ENCODE measurements at regions not wholly inside any gene's neighbourhood (a gene's known extent, or its start where the extent isn't known, plus 50 kb on each side); places are given as distances from the start of the nearest gene placed in this dataset.

- DNase-seq (ENCODE audit: insufficient read length, low spot score), result no peak
- peak; percentile 79 for FAIRE-seq
These were observed 186.8 kb downstream of the ZEB2 start for GRCh38 chr2:144333143-144333555.

DNA sequence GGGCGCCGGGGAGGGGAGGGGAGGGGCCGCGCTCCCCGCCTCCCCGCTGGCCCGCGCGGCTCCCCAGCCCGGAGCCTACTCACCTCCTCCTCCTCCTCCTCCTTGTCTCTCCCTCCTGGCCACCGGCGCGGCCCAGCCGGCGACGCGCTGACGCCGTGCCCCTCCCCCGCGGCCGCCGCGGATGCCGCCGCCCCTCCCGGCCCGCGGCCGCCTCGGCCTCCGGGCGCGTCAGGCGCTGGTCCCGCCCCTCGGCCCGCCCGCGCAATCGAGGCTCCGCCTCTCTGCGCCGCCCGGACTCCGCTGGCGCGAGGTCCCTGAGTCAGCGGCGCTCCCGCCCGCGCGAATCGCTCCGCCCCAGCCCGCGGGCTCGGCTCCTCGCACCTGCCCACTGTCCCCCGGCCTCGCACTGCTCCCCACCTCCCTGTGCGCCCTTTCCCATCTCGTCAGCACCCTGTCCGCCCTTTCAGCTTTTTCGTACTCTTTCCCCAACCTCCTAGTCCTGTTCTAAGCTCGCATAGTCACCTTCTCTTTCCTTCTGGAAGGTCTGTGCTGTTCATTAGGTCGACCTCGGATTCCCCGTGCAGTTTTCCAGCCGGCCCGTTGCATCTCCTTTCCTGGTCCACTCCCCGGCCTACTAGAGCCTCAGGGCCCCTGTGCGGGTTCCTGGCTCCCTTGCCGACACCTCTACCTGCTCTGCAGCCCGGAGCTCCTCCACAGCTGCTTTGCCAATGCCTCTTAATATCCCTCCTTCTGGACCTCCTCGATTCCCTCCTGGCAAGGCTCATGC, 187.4 kb downstream of the ZEB2 start:
- peak; percentile 84 for DNase-seq (ENCODE audit: insufficient read length, low spot score)
- peak; percentile 53 for FAIRE-seq

- FAIRE-seq, result peak; percentile 71
- DNase-seq (ENCODE audit: insufficient read length, low spot score), result no peak
These were observed 188.1 kb downstream of the ZEB2 start for GRCh38 chr2:144331674-144332355.

- no peak for DNase-seq (ENCODE audit: insufficient read length, low spot score)
- peak; percentile 81 for FAIRE-seq
These were observed 188.8 kb downstream of the ZEB2 start for GRCh38 chr2:144330951-144331673.

- DNase-seq (ENCODE audit: insufficient read length, low spot score) (no peak), FAIRE-seq (peak; percentile 18)
These were observed 190.4 kb downstream of the ZEB2 start for GRCh38 chr2:144329472-144329871.

DNA sequence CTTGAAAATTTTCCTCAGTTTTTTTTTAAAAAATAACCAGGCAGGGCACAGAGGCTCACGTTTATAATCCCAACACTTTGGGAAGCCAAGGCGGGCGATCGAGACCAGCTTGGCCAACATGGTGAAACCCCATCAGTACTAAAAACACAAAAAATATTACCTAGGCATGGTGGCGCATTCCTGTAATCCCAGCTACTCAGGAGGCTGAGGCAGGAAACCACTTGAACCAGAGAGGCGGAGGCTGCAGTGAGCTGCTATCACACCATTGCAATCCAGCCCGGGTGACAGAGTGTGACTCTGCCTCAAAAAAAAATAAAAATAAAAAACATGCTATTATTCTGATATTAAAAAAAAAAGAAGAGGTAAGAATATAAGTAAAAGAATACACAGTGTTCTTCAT, 191.0 kb downstream of the ZEB2 start:
- DNase-seq (ENCODE audit: insufficient read length, low spot score) (no peak), FAIRE-seq (no peak)

DNA sequence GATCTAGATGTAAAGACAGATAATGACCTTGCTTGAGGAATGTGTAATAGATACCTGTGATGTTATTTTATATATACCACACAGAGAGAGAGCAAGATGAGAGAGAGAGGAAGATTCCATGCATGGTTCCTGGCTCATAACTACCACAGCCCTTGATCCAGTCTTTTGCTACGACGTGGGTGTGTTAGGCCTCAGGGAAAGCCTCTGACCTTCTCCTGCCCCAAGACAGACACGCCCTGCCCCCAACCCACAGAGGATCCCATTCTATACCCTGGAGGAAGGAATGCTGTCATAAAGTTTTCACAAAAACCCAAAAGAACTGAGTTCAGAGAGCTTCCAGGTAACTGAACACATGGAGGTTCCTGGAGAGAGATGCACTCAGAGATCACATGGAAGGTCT, 193.1 kb downstream of the ZEB2 start:
- no peak for DNase-seq (ENCODE audit: insufficient read length, low spot score)
- no peak for FAIRE-seq

DNA sequence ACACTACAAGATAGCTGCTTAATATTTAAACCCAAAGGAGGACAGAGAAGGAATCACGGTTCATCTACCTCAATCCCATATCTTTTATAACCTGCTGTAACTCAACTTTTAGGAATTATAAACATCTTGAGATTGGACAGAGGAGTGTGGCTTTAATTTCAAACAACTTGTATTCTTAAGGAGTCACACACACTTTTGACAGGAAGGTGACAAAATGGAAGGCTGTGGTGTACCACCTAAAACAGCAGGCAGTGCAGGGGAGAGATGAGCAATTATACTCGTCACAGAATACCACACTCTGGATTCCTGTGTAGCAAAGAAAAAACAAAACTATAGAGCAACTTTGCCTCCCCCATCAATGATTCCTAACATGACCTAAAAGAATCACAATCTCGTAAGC, 194.8 kb downstream of the ZEB2 start:
- FAIRE-seq (no peak), DNase-seq (ENCODE audit: insufficient read length, low spot score) (no peak)

GRCh38 chr2:144324446-144325045, 195.4 kb downstream of the ZEB2 start:
- FAIRE-seq, result peak; percentile 95
- DNase-seq (ENCODE audit: insufficient read length, low spot score), result no peak

DNA sequence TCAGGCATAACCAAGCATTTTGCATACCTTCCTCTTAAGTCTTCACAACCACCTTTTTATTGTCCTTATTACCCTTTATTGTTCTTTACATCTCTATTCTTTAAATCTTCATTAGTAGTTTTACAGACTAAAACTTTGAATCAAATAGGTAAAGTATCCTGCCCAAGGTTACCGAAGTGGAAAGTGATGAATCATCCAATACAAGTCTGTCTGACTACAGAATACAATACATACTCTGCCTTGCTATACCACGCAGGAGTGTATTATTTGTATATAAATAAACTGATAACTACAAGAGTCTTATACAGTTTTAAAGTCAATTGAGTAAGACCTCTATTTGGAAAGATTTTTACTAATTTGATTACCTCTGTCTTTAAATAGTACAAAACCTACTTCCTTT, 196.0 kb downstream of the ZEB2 start:
- FAIRE-seq, result peak; percentile 94

GRCh38 chr2:144322379-144322778, 197.5 kb downstream of the ZEB2 start:
- FAIRE-seq (peak; percentile 54), DNase-seq (ENCODE audit: insufficient read length, low spot score) (no peak)

More for the DNA sequence above, 196.0 kb downstream of the ZEB2 start:
- DNase-seq (ENCODE audit: insufficient read length, low spot score), result no peak

DNA sequence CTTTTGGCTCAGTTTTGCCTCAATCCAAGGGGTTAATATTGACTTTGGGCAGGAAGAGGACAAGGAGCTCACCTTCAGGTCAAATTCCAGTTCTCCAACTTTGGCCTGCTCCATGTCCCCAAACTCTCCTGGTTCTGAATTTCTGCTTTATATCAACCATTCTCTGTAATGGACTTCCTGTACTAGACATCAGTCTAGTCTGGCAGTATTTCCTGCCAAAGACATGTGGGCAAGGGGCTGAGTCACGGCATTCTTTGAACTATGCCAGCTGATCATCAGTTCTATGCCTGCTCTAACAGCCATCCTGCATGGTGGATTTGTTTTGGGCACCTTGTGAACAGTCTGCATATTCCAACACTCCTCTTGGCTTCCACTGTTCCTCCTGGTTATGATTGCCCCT, 199.4 kb downstream of the ZEB2 start:
- no peak for DNase-seq (ENCODE audit: insufficient read length, low spot score)
- peak; percentile 89 for FAIRE-seq

DNA sequence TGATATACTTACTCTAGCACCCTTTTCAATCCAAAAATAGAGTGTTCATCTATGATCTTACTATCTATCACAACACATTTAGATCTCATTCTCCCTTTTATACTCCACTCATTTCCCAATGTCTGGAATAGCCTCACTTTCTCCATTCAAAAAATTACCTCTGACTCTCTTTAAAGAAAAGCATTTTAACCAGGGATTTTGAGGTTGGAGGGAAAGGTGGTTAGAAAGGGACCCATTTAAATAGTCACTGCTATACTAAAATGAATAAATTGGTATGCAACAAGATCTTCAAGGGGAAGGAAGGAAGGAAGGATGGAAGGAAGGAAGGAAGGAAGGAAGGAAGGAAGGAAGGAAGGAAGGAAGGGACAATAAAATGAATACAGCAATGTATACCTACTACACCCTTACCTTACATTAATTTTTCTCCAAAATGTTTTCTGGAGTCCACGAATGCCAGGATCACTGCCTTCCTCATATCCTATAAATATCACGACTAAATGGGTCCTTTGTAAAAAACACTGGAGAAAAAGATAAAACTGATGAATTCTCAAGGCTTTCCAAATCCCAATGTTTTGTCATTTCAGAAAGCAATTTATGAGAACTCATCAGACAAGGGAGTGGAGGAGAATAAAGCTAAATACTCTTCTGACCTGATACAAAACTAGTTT, 202.7 kb downstream of the ZEB2 start:
- no peak for FAIRE-seq
- DNase-seq (ENCODE audit: insufficient read length, low spot score), result no peak

- FAIRE-seq (peak; percentile 77), DNase-seq (ENCODE audit: insufficient read length, low spot score) (no peak)
These were observed 208.9 kb downstream of the ZEB2 start for GRCh38 chr2:144310889-144311608.

GRCh38 chr2:144310484-144310883, 209.4 kb downstream of the ZEB2 start:
- FAIRE-seq (no peak), DNase-seq (ENCODE audit: insufficient read length, low spot score) (no peak)

GRCh38 chr2:144307711-144308110, 212.2 kb downstream of the ZEB2 start:
- DNase-seq (ENCODE audit: insufficient read length, low spot score) (no peak), FAIRE-seq (no peak)

GRCh38 chr2:144304202-144304601, 215.7 kb downstream of the ZEB2 start:
- DNase-seq (ENCODE audit: insufficient read length, low spot score) (no peak), FAIRE-seq (no peak)

DNA sequence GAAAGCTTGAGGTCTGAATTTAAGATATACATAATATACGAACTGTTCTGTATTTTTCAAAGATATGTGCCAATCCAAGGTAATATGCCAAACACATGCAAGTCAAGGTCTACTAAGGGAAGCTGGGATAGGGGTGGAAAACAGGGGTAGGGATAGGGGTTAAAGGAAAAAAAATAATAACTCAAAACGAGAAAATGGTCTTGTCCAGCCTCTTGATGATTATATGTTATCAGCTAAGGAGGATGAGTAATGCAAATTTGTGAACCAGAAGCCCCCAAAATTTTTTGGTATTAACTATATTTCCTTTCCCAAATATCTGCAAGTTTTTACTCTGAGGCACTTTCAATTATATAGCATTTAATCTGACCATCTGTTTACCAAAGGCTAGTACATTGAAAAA, 219.3 kb downstream of the ZEB2 start:
- FAIRE-seq (peak; percentile 62), DNase-seq (ENCODE audit: insufficient read length, low spot score) (no peak)

GRCh38 chr2:144290276-144290675, 229.6 kb downstream of the ZEB2 start:
- DNase-seq (ENCODE audit: insufficient read length, low spot score), result no peak

GRCh38 chr2:144288438-144288837, 231.5 kb downstream of the ZEB2 start:
- FAIRE-seq (no peak), DNase-seq (ENCODE audit: insufficient read length, low spot score) (no peak)

More at GRCh38 chr2:144290276-144290675, 229.6 kb downstream of the ZEB2 start:
- no peak for FAIRE-seq

Data from GM19239 (cell line).